Heart right ventricle (tissue), 16 donors: ENCODE measurements at regions not wholly inside any gene's neighbourhood (a gene's known extent, or its start where the extent isn't known, plus 50 kb on each side); places are given as distances from the start of the nearest gene placed in this dataset.

Experiments used
- ATAC-seq, 8 donors: fragments of 200-7000 bp; cut with Tn5 transposase; one replicate each; pipeline ENCODE4 v1.9.1; 2020; ENCODE audit warnings: mild to moderate bottlenecking in 8 of 8, moderate library complexity in 8 of 8, moderate number of reproducible peaks in 1 of 8
- DNase-seq, 2 donors: peaks; one replicate each; pipeline ENCODE4 v3.0.0-alpha.2; 2020
- H3K27ac ChIP-seq, 10 donors: fragments of 200-600 bp; sonication (generic) in 2 of 10; one replicate each; pipeline versions ENCODE4 v1.5.0 to v1.8.0; 2020 to 2022; ENCODE audit warnings: mild to moderate bottlenecking in 3 of 10
- H3K27me3 ChIP-seq, 7 donors: fragments of 200-600 bp; one replicate each; pipeline ENCODE4 v1.8.0; 2021 to 2022; ENCODE audit warnings: mild to moderate bottlenecking in 2 of 7
- H3K36me3 ChIP-seq, 9 donors: fragments of 200-600 bp; sonication (generic) in 1 of 9; one replicate each; pipeline versions ENCODE4 v1.5.0 to v1.8.0; 2020 to 2022; ENCODE audit warnings: mild to moderate bottlenecking in 2 of 9
- H3K4me1 ChIP-seq, 9 donors: fragments of 200-600 bp; sonication (generic) in 1 of 9; one replicate each; pipeline versions ENCODE4 v1.5.0 to v1.8.0; 2020 to 2022; ENCODE audit warnings: mild to moderate bottlenecking in 4 of 9
- H3K4me3 ChIP-seq, 10 donors: fragments of 200-600 bp; sonication (generic) in 2 of 10; one replicate each; pipeline versions ENCODE4 v1.5.0 to v1.8.0; 2020 to 2022; ENCODE audit warnings: mild to moderate bottlenecking in 7 of 10, moderate library complexity in 2 of 10
- H3K9me3 ChIP-seq, 11 donors: fragments of 200-600 bp in 10 of 11; sonication (generic) in 2 of 11; one replicate each; pipeline versions ENCODE4 v1.5.0 to v1.8.0; 2013 to 2022; ENCODE audit warnings: mild to moderate bottlenecking in 2 of 11, control low read depth in 1 of 11, moderate library complexity in 1 of 11
- WGBS, 2 donors: extraction: QIAGEN DNeasy Blood & Tissue Kit; methylation state at CpG; one replicate each; pipeline ENCODE4 v1.1.7; 2013; ENCODE audit warnings: inconsistent platforms in 1 of 2; 5-methylcytosine and 5-hydroxymethylcytosine counted together
- intact Hi-C, 10 donors: fragments of 100-400 bp; cut with DNase I; formaldehyde crosslinking; loops; one replicate each; pipeline versions ENCODE4 v1.11.1 to v1.14.2; 2022
- TF ChIP-seq, protein P1 (sequence below), 9 donors: fragments of 200-600 bp; sonication (generic) in 2 of 9; IDR thresholded peaks; one replicate each; pipeline versions ENCODE4 v1.5.0 to v1.8.0; 2021 to 2022; ENCODE audit warnings: antibody characterized with exemption in 9 of 9, mild to moderate bottlenecking in 5 of 9, moderate library complexity in 1 of 9
- donor health status: Arrhythmogenic right ventricular cardiomyopathy.
- donor health status: ischemic (EF 13 %, LVEDD 7.1; RV severe dilation, severe dysfunction).
- donor health status: healthy with polysubstance abuse.
- donor health status: DM: no; HTN: yes; CAD: no.
- donor health status: DM: no; HTN: no; CAD: no.
- donor health status: ischemic (EF 25% LVEDD 6.9; RV normal size, moderate dysfunction).
- donor health status: ischemic (EF 25% LVEDD 5.7; RV mildly dilated, moderate dysfunction).
- donor health status: healthy.
- donor health status: DM: yes; HTN: yes; CAD: no.
- donor health status: Ischemic cardiomyopathy.
- donor health status: ischemic (EF 35%, LVEDD 5.7; RV mildly dilated, moderate dysfunction).
- donor health status: nonischemic (EF 11% LVEDD 7.7; RV severe dilation, severe dysfunction).
- donor health status: DM: yes; HTN: yes; CAD: no.
- donor health status: PGD.
- donor health status: ischemic (EF 29% LVEDD 5.4; RV normal size, mild dysfunction).
- donor health status: nonischemic (EF 23%, LVEDD 6.1; RV moderate dilation, normal function).

- Histone ChIP-seq H3K4me3 (no peak overlapping the region), H3K4me1 (peaks cover 0 to 30% (median 15%) of the 10 kb centered on the region in 9 donors), H3K36me3 (no peaks in the 10 kb centered on the region), H3K9me3 (peaks cover 0 to 5% (median 0%) of the 10 kb centered on the region in 11 donors), H3K27me3 (no peaks in the 10 kb centered on the region), H3K27ac (peak overlapping the region in 2 of 10 donors; percentile 40 to 57)
- no peak for DNase-seq
- no peak for ATAC-seq
- 81 to 85% methylated on average over 6 of the region's 6 CpGs for WGBS, 2 donors
- intact Hi-C loops = no loop called here
- TF ChIP-seq, protein P1, sequence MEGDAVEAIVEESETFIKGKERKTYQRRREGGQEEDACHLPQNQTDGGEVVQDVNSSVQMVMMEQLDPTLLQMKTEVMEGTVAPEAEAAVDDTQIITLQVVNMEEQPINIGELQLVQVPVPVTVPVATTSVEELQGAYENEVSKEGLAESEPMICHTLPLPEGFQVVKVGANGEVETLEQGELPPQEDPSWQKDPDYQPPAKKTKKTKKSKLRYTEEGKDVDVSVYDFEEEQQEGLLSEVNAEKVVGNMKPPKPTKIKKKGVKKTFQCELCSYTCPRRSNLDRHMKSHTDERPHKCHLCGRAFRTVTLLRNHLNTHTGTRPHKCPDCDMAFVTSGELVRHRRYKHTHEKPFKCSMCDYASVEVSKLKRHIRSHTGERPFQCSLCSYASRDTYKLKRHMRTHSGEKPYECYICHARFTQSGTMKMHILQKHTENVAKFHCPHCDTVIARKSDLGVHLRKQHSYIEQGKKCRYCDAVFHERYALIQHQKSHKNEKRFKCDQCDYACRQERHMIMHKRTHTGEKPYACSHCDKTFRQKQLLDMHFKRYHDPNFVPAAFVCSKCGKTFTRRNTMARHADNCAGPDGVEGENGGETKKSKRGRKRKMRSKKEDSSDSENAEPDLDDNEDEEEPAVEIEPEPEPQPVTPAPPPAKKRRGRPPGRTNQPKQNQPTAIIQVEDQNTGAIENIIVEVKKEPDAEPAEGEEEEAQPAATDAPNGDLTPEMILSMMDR (IDR thresholded peaks at IDR 0.05) = no peak
Observed at GRCh38 chr3:177321819-177322218, 124.5 kb upstream of the TBL1XR1 start.

- ATAC-seq (peak in 2 of 8 donors; percentile 35 to 44), DNase-seq (no peak)
- intact Hi-C loops = no loop called here
- Histone ChIP-seq H3K36me3 (no peaks in the 10 kb centered on the region), H3K9me3 (no peaks in the 10 kb centered on the region), H3K27me3 (no peaks in the 10 kb centered on the region), H3K4me3 (no peak overlapping the region), H3K4me1 (peaks cover 0 to 30% (median 15%) of the 10 kb centered on the region in 9 donors), H3K27ac (peak overlapping the region in 1 of 10 donors; percentile 22)
- WGBS, 2 donors = 67 to 77% methylated on average over 10 of the region's 10 CpGs
- TF ChIP-seq, protein P1 (IDR thresholded peaks at IDR 0.05) = no peak
Observed at GRCh38 chr3:177322881-177323280, 125.6 kb upstream of the TBL1XR1 start.

DNA sequence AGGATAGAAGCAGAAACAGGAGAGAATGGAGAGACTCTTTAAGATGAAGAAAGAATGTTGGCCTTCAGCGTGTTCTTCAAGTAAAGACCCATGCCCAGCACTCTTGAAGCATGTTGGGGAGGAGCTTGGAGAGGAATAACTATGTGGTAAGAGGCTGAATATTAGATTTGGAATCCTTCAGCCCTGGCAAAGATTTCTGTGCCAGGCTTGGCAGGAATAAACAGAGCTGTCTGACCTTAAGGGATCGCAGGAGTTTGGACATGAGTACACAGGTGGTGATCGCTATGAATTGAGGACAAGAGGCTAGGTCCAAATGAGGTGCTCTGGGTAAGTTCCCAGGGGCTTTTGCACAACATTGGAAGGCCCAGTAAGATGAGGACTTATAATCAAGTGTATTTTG lies 132.6 kb upstream of the TBL1XR1 start:
- TF ChIP-seq, protein P1 (IDR thresholded peaks at IDR 0.05) = no peak
- intact Hi-C loops = loop anchor here in 1 of 10 donors (10.0 kb wide), 1 partner anchor 115 kb away; no protein-coding TSS in a partner anchor
- WGBS, 2 donors = 53 to 69% methylated on average over 3 of the region's 3 CpGs
- Histone ChIP-seq H3K27ac (peak overlapping the region in 6 of 10 donors; percentile 15 to 53 (median 37)), H3K4me3 (no peak overlapping the region), H3K9me3 (no peaks in the 10 kb centered on the region), H3K4me1 (peaks cover 3 to 37% (median 14%) of the 10 kb centered on the region in 9 donors), H3K36me3 (no peaks in the 10 kb centered on the region), H3K27me3 (no peaks in the 10 kb centered on the region)
- DNase-seq = no peak
- peak in 4 of 8 donors; percentile 38 to 68 (median 46) for ATAC-seq

GRCh38 chr3:177330779-177331178 lies 133.5 kb upstream of the TBL1XR1 start:
- TF ChIP-seq, protein P1 (IDR thresholded peaks at IDR 0.05) = no peak
- no peaks in the 10 kb centered on the region for H3K36me3 ChIP-seq
- peak overlapping the region in 7 of 10 donors; percentile 2 to 53 (median 35) for H3K27ac ChIP-seq
- intact Hi-C loops = loop anchor here in 1 of 10 donors (10.0 kb wide), 1 partner anchor 116 kb away; no protein-coding TSS in a partner anchor
- no peak for DNase-seq
- H3K9me3 ChIP-seq = no peaks in the 10 kb centered on the region
- WGBS, 2 donors = 43 to 60% methylated on average over 6 of the region's 6 CpGs
- no peaks in the 10 kb centered on the region for H3K27me3 ChIP-seq
- ATAC-seq = peak in 7 of 8 donors; percentile 23 to 81 (median 56)
- H3K4me1 ChIP-seq = peaks cover 3 to 43% (median 23%) of the 10 kb centered on the region in 9 donors
- no peak overlapping the region for H3K4me3 ChIP-seq
